Muscle of leg (tissue), 3 donors: ENCODE measurements at regions not wholly inside any gene's neighbourhood (a gene's known extent, or its start where the extent isn't known, plus 50 kb on each side); places are given as distances from the start of the nearest gene placed in this dataset.

Source experiments
- DNase-seq: peaks from one replicate; pipeline ENCODE4 v3.0.0; 2013
- H3K27ac ChIP-seq: one replicate; pipeline ENCODE4 v1.5.1; 2013; ENCODE audit warnings: mild to moderate bottlenecking, low read length, control low read depth
- H3K27me3 ChIP-seq: one replicate; pipeline ENCODE4 v1.6.1; 2013; ENCODE audit warnings: low read length; ENCODE audit not compliant: control insufficient read depth, insufficient read depth
- H3K36me3 ChIP-seq: one replicate; pipeline ENCODE4 v1.6.1; 2013; ENCODE audit warnings: low read length; ENCODE audit not compliant: control insufficient read depth, insufficient read depth
- H3K4me1 ChIP-seq: one replicate; pipeline ENCODE4 v1.6.1; 2013; ENCODE audit warnings: low read length; ENCODE audit not compliant: control insufficient read depth, insufficient read depth
- H3K4me3 ChIP-seq: one replicate; pipeline ENCODE4 v1.5.1; 2013; ENCODE audit warnings: low read length, control low read depth
- H3K9me3 ChIP-seq: replicated peaks from 2 replicates; pipeline ENCODE4 v1.6.1; 2013; ENCODE audit warnings: low read depth, low read length; ENCODE audit not compliant: control insufficient read depth
- WGBS: methylation state at CpG from one replicate; pipeline ENCODE4 v1.1.5; 2013; ENCODE audit warnings: missing lambda C conversion rate; ENCODE audit not compliant: insufficient coverage; 5-methylcytosine and 5-hydroxymethylcytosine counted together

GRCh38 chr6:91276315-91276714, 689.4 kb upstream of the MAP3K7 start:
- Histone ChIP-seq H3K36me3 (no peaks in the 10 kb centered on the region), H3K27me3 (no peaks in the 10 kb centered on the region), H3K27ac (no peak overlapping the region), H3K4me1 (no peaks in the 10 kb centered on the region), H3K9me3 (no peaks in the 10 kb centered on the region), H3K4me3 (no peak overlapping the region)
- DNase-seq, result peak; percentile 40
- WGBS, result 69% methylated on average over 2 of the region's 2 CpGs

GRCh38 chr6:91273729-91274128, 686.9 kb upstream of the MAP3K7 start:
- Histone ChIP-seq H3K9me3 (peaks cover 2% of the 10 kb centered on the region), H3K36me3 (no peaks in the 10 kb centered on the region), H3K27ac (no peak overlapping the region), H3K27me3 (no peaks in the 10 kb centered on the region), H3K4me1 (no peaks in the 10 kb centered on the region), H3K4me3 (no peak overlapping the region)
- DNase-seq, result peak; percentile 67
- no CpG with 5 or more reads among the region's 5 CpGs for WGBS

GRCh38 chr6:91271807-91272206, 684.9 kb upstream of the MAP3K7 start:
- Histone ChIP-seq H3K9me3 (peaks cover 2% of the 10 kb centered on the region), H3K36me3 (no peaks in the 10 kb centered on the region), H3K27ac (no peak overlapping the region), H3K27me3 (no peaks in the 10 kb centered on the region), H3K4me1 (no peaks in the 10 kb centered on the region), H3K4me3 (no peak overlapping the region)
- no peak for DNase-seq
- WGBS, result 92% methylated on average over 2 of the region's 6 CpGs

- DNase-seq, result no peak
Observed at GRCh38 chr6:91268941-91269340, 682.1 kb upstream of the MAP3K7 start.

GRCh38 chr6:91267246-91267645, 680.4 kb upstream of the MAP3K7 start:
- no peak for DNase-seq
- Histone ChIP-seq H3K27ac (no peak overlapping the region), H3K9me3 (peaks cover 2% of the 10 kb centered on the region), H3K4me3 (no peak overlapping the region), H3K36me3 (no peaks in the 10 kb centered on the region), H3K4me1 (no peaks in the 10 kb centered on the region), H3K27me3 (no peaks in the 10 kb centered on the region)
- 86% methylated on average over 2 of the region's 6 CpGs for WGBS

More at GRCh38 chr6:91268941-91269340, 682.1 kb upstream of the MAP3K7 start:
- Histone ChIP-seq H3K4me1 (no peaks in the 10 kb centered on the region), H3K36me3 (no peaks in the 10 kb centered on the region), H3K27ac (no peak overlapping the region), H3K4me3 (no peak overlapping the region), H3K9me3 (peaks cover 2% of the 10 kb centered on the region), H3K27me3 (no peaks in the 10 kb centered on the region)
- no CpG with 5 or more reads among the region's 2 CpGs for WGBS

GRCh38 chr6:91266156-91266555, 679.3 kb upstream of the MAP3K7 start:
- Histone ChIP-seq H3K9me3 (peaks cover 2% of the 10 kb centered on the region), H3K27ac (no peak overlapping the region), H3K4me1 (no peaks in the 10 kb centered on the region), H3K4me3 (no peak overlapping the region), H3K36me3 (no peaks in the 10 kb centered on the region), H3K27me3 (no peaks in the 10 kb centered on the region)
- no peak for DNase-seq

GRCh38 chr6:91243436-91243835, 656.6 kb upstream of the MAP3K7 start:
- Histone ChIP-seq H3K4me3 (no peak overlapping the region), H3K36me3 (no peaks in the 10 kb centered on the region), H3K4me1 (no peaks in the 10 kb centered on the region), H3K9me3 (no peaks in the 10 kb centered on the region), H3K27me3 (no peaks in the 10 kb centered on the region), H3K27ac (no peak overlapping the region)
- no CpG with 5 or more reads among the region's 2 CpGs for WGBS
- DNase-seq, result no peak

GRCh38 chr6:91242614-91242949, 655.7 kb upstream of the MAP3K7 start:
- no peaks in the 10 kb centered on the region for H3K27me3 ChIP-seq
- H3K27ac ChIP-seq, result no peak overlapping the region
- H3K4me3 ChIP-seq, result no peak overlapping the region
- H3K36me3 ChIP-seq, result no peaks in the 10 kb centered on the region
- H3K4me1 ChIP-seq, result no peaks in the 10 kb centered on the region
- no peak for DNase-seq
- H3K9me3 ChIP-seq, result no peaks in the 10 kb centered on the region
- 100% methylated on average over 1 of the region's 3 CpGs for WGBS

- H3K9me3 ChIP-seq, result no peaks in the 10 kb centered on the region
- no peak overlapping the region for H3K4me3 ChIP-seq
- no peak for DNase-seq
- H3K27me3 ChIP-seq, result no peaks in the 10 kb centered on the region
- H3K4me1 ChIP-seq, result no peaks in the 10 kb centered on the region
- H3K36me3 ChIP-seq, result no peaks in the 10 kb centered on the region
- WGBS, result 40% methylated on average over 1 of the region's 6 CpGs
- H3K27ac ChIP-seq, result no peak overlapping the region
Observed at GRCh38 chr6:91241946-91242613, 655.2 kb upstream of the MAP3K7 start.

GRCh38 chr6:91240878-91241603, 654.2 kb upstream of the MAP3K7 start:
- Histone ChIP-seq H3K27me3 (no peaks in the 10 kb centered on the region), H3K9me3 (no peaks in the 10 kb centered on the region), H3K4me3 (no peak overlapping the region), H3K4me1 (no peaks in the 10 kb centered on the region), H3K36me3 (no peaks in the 10 kb centered on the region), H3K27ac (no peak overlapping the region)
- WGBS, result no CpG with 5 or more reads among the region's 1 CpG
- DNase-seq, result no peak
